OCI-LY3 (cell line): ENCODE measurements at regions not wholly inside any gene's neighbourhood (a gene's known extent, or its start where the extent isn't known, plus 50 kb on each side); places are given as distances from the start of the nearest gene placed in this dataset.

Experiments used
- H2AFZ ChIP-seq: fragments of 200-600, 300-600 bp; shearing (Covaris generic); 2 replicates; pipeline ENCODE4 v1.6.0; 2014; ENCODE audit warnings: antibody characterized with exemption, low read depth, low read length
- H3K27ac ChIP-seq: fragments of 200-600, 300-600 bp; sonication (generic); 2 replicates; pipeline ENCODE4 v1.5.1; 2014; ENCODE audit warnings: mild to moderate bottlenecking, low read length, moderate library complexity, mixed read lengths
- H3K27me3 ChIP-seq: fragments of 200-600, 300-600 bp; sonication (generic); 2 replicates; pipeline ENCODE4 v1.6.1; 2014; ENCODE audit warnings: low read depth, low read length, mixed read lengths
- H3K36me3 ChIP-seq: fragments of 200-600, 300-600 bp; sonication (generic); replicated peaks from 2 replicates; pipeline ENCODE3; 2014; ENCODE audit warnings: low read depth, low read length, mixed read lengths
- H3K4me1 ChIP-seq: fragments of 300-600, 200-600 bp; sonication (generic); 2 replicates; pipeline ENCODE4 v1.6.1; 2014; ENCODE audit warnings: low read length, mixed read lengths
- H3K4me2 ChIP-seq: fragments of 200-600, 300-600 bp; sonication (generic); 2 replicates; pipeline ENCODE4 v1.6.1; 2014; ENCODE audit warnings: low read length, mixed read lengths
- H3K4me3 ChIP-seq: fragments of 300-600, 200-600 bp; sonication (generic); 2 replicates; pipeline ENCODE4 v1.5.1; 2014; ENCODE audit warnings: antibody characterized with exemption, mild to moderate bottlenecking, low read length, moderate library complexity
- H3K79me2 ChIP-seq: fragments of 300-600, 200-600 bp; shearing (Covaris generic); 2 replicates; pipeline ENCODE4 v1.6.1; 2014; ENCODE audit warnings: mild to moderate bottlenecking, low read length, mixed read lengths
- H3K9ac ChIP-seq: fragments of 300-600, 200-600 bp; shearing (Covaris generic); 2 replicates; pipeline ENCODE4 v1.6.0; 2014; ENCODE audit warnings: mild to moderate bottlenecking, low read length, moderate library complexity
- H3K9me3 ChIP-seq: fragments of 200-600, 300-600 bp; shearing (Covaris generic); 2 replicates; pipeline ENCODE4 v1.6.1; 2014; ENCODE audit warnings: low read length, mixed read lengths; ENCODE audit not compliant: insufficient read depth
- H4K20me1 ChIP-seq: fragments of 200-600, 300-600 bp; sonication (generic); 2 replicates; pipeline ENCODE4 v1.6.1; 2016; ENCODE audit warnings: low read length, mixed read lengths; ENCODE audit not compliant: insufficient read depth
- CTCF ChIP-seq: fragments of 200-600, 300-600 bp; sonication (generic); IDR thresholded peaks from 2 replicates; pipeline ENCODE4 v1.5.1; 2014; ENCODE audit warnings: antibody characterized with exemption, low read length, low read depth
- EZH2phosphoT487 ChIP-seq: fragments of 200-600 bp; shearing (Covaris generic); IDR thresholded peaks from 2 replicates; pipeline ENCODE4 v1.6.1; 2018; ENCODE audit warnings: antibody characterized with exemption, mixed run types, low read depth

- Histone ChIP-seq H3K4me3 (no peak overlapping the region), H3K79me2 (no peaks in the 10 kb centered on the region), H3K27ac (no peak overlapping the region), H2AFZ (no peak overlapping the region), H3K4me1 (no peaks in the 10 kb centered on the region), H3K36me3 (no peaks in the 10 kb centered on the region), H3K4me2 (no peak overlapping the region), H3K27me3 (no peaks in the 10 kb centered on the region), H3K9me3 (no peaks in the 10 kb centered on the region), H3K9ac (no peak overlapping the region), H4K20me1 (no peaks in the 10 kb centered on the region)
- TF ChIP-seq EZH2phosphoT487 (no peak), CTCF (no peak)
Measured at GRCh38 chr1:29916656-29917369, 680.5 kb downstream of the PTPRU start.

- Histone ChIP-seq H3K36me3 (no peaks in the 10 kb centered on the region), H3K9ac (no peak overlapping the region), H3K4me2 (no peak overlapping the region), H4K20me1 (no peaks in the 10 kb centered on the region), H3K4me1 (no peaks in the 10 kb centered on the region), H3K4me3 (no peak overlapping the region), H3K79me2 (no peaks in the 10 kb centered on the region), H2AFZ (no peak overlapping the region), H3K9me3 (no peaks in the 10 kb centered on the region), H3K27me3 (no peaks in the 10 kb centered on the region), H3K27ac (no peak overlapping the region)
- TF ChIP-seq EZH2phosphoT487, result no peak
- no peak for TF ChIP-seq CTCF
Measured at GRCh38 chr1:29914936-29915335, 678.6 kb downstream of the PTPRU start.

GRCh38 chr1:29912425-29912824 is 676.1 kb downstream of the PTPRU start:
- Histone ChIP-seq H3K27me3 (no peaks in the 10 kb centered on the region), H2AFZ (no peak overlapping the region), H3K36me3 (no peaks in the 10 kb centered on the region), H4K20me1 (no peaks in the 10 kb centered on the region), H3K27ac (no peak overlapping the region), H3K4me1 (no peaks in the 10 kb centered on the region), H3K9ac (no peak overlapping the region), H3K9me3 (no peaks in the 10 kb centered on the region), H3K79me2 (no peaks in the 10 kb centered on the region), H3K4me2 (no peak overlapping the region), H3K4me3 (no peak overlapping the region)
- peak; percentile 38 for TF ChIP-seq CTCF
- no peak for TF ChIP-seq EZH2phosphoT487

GRCh38 chr1:29909962-29910361 is 673.6 kb downstream of the PTPRU start:
- Histone ChIP-seq H3K27ac (no peak overlapping the region), H3K4me1 (no peaks in the 10 kb centered on the region), H3K79me2 (no peaks in the 10 kb centered on the region), H3K4me3 (no peak overlapping the region), H4K20me1 (no peaks in the 10 kb centered on the region), H3K36me3 (no peaks in the 10 kb centered on the region), H3K9ac (no peak overlapping the region), H3K9me3 (no peaks in the 10 kb centered on the region), H2AFZ (no peak overlapping the region), H3K4me2 (no peak overlapping the region), H3K27me3 (no peaks in the 10 kb centered on the region)
- TF ChIP-seq EZH2phosphoT487, result no peak
- no peak for TF ChIP-seq CTCF
